ENCODE measurements at regions not wholly inside any gene's neighbourhood (a gene's known extent, or its start where the extent isn't known, plus 50 kb on each side); places are given as distances from the start of the nearest gene placed in this dataset.

- TF ChIP-seq POLR2A (IDR thresholded peaks at IDR 0.05) (no peak), EP300 (IDR thresholded peaks at IDR 0.05) (no peak), CTCF (IDR thresholded peaks at IDR 0.05) (no peak)
Measured at GRCh38 chr17:34177642-34178041, 77.4 kb upstream of the CCL2 start.
